ENCODE measurements at regions not wholly inside any gene's neighbourhood (a gene's known extent, or its start where the extent isn't known, plus 50 kb on each side); places are given as distances from the start of the nearest gene placed in this dataset.
A peak's percentile ranks its signal among the peaks of the same experiment; 100 is the strongest.

GRCh38 chr21:41112740-41113692 is 54.9 kb upstream of the BACE2 start:
- DNase-seq (ENCODE audit: low read depth, low spot score), result peak; percentile 92
- H3K4me3 ChIP-seq (ENCODE audit: low read depth, low read length), result peak overlapping the region; percentile 55
- ChIA-PET CTCF (interaction anchor here (0.9 to 2.6 kb wide), 5 partner anchors 10 to 167 kb away, joined by 3 to 15 read pairs (median 5); no protein-coding TSS in a partner anchor), POLR2A (interaction anchor here (0.6 kb wide), 1 partner anchor 13 kb away, joined by 3 read pairs; no protein-coding TSS in a partner anchor)
- no peak for TF ChIP-seq CTCF (IDR thresholded peaks at IDR 0.05; ENCODE audit: insufficient read depth, low read length, missing control alignments)

GRCh38 chr21:41115851-41116250 is 52.1 kb upstream of the BACE2 start:
- no peak overlapping the region for H3K4me3 ChIP-seq (ENCODE audit: low read depth, low read length)
- ChIA-PET POLR2A (no interaction called here), CTCF (interaction anchor here (0.7 to 1.2 kb wide), 3 partner anchors 18 to 47 kb away, joined by 3 to 4 read pairs (median 4); no protein-coding TSS in a partner anchor)
- DNase-seq (ENCODE audit: low read depth, low spot score), result no peak
- no peak for TF ChIP-seq CTCF (IDR thresholded peaks at IDR 0.05; ENCODE audit: insufficient read depth, low read length, missing control alignments)

Measured in AG04449 (cell line).